ENCODE measurements at regions not wholly inside any gene's neighbourhood (a gene's known extent, or its start where the extent isn't known, plus 50 kb on each side); places are given as distances from the start of the nearest gene placed in this dataset.
"Not testable (repeated sequence)": the region's sequence is repeated elsewhere in the genome, so short reads cannot be mapped to it uniquely, and the experiment has no call there.

DNA sequence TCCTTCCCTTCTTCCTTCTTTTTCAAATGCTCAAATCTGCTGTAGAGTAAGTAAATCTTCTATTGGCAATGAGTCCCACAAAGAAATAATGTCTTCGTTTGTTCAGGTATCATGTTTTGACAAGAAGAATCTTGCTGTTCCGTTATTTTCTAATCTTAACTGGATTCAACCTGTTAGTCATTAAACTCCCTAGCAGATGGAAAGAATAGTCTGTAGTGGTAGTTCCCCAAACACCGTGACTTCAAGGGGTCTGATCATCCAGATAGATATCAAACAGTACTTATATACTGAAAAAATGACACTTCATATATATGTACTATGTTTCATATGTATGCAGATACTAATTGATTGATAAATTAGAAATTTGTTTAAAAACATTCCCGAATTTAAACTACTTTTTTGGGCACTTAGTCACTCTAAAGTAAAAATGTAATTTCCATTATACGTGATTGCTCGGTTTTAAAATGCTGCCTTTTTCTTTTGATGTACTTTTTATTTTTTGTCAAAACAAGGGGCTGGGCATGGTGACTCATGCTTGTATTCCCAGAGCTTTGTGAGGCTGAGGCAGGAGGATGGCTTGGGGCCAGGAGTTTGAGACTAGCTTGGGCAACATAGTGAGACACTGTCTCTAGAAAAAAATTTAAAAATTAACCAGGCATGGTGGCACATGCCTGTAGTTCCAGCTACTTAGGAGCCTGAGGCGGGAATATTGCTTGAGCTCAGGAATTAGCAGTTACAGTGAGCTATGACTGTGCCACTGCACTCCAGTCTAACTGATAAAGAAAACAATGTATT is 335.7 kb upstream of the SNX7 start:
- DNase-seq: no peak

DNA sequence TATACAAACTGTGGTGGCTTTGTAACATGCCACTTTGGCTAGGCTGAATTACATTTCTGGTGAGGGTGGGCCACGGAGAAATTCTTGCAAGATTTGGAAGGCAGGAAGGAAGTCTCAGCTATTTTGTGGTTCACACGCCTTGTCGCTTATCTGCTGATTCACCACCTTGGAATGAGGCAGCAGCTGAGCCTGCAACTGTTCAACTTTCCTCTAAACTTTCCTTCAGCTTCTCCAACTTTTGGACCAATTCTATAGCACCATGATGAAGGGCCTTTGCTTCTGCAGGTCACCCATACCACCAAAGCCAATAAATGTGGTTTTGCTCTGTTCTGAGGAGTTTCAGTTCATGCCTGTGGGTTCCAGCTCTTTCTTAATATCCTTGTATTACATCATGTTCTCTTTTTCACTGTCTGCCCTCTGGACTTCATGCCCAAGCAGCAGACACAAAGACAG is 337.6 kb upstream of the SNX7 start:
- DNase-seq: no peak

DNA sequence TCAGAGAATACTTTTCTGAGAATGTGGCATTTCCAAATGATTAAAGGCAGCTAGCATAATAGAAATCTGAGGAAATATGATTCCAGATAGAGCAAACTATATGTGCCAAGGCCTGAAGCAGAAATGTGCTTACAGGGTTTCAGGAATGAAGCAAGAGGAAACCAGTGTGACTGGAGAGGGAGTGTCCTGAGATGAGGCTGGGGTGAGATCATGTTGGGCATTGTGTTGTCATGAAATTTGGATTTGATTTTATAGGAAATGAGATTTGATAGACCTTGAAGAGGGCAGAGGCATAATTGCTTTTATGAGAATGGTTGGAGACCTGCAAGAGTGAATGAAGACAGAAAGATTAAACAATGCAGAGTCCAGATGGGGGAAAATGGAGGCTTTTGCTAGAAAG is 338.1 kb upstream of the SNX7 start:
- no peak for DNase-seq

DNA sequence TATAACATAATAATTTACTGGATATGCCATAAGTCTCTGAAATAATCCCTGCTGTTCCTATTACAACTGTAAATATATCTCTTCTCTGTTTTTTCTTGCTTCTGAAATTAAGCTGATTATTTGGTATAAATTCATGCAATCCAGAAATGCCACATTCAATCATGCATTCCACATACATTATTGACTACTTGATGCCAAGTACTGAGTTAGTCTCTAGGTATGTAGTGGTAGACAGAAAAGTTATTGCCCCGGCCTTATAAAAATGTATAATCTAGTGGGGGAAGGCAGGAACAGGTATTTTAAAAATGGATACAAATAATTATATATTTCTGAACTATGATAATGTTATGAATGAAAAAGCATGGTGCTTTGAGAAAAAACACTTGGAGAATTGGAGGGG is 338.6 kb upstream of the SNX7 start:
- no peak for DNase-seq

DNA sequence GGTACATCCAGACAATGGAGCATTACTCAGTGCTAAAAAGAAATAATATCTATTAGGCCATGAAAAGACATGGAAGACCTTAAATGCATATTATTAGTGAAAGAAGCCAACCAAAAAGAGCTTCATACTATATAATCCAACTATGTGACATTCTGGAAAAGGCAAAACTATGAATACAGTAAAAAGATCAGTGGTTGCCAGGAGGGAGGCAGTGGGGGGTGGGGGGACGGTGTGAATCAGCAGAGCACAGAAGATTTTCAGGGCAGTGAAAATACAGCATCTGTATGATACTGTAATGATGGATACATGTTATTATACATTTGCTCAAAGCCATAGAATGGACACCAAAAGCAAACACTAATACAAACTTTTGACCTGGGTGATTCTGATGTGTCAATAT is 339.4 kb upstream of the SNX7 start:
- no peak for DNase-seq

DNA sequence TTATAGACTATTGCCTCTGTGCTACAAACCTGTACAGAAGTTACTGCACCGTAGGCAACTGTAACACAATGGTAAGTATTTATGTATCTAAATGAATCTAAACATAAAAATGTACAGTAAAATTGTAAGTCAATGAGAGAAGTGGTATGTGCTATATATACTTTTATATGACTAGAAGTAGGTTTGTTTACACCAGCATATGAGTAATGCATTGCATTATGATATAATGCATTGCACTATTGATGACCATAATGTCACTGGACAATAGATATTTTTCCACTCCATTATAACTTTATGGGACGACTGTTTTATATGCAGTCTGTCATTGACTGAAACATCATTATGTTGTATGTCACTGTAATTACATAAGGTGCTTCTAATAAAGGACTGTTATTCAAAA is 340.3 kb upstream of the SNX7 start:
- no peak for DNase-seq

DNA sequence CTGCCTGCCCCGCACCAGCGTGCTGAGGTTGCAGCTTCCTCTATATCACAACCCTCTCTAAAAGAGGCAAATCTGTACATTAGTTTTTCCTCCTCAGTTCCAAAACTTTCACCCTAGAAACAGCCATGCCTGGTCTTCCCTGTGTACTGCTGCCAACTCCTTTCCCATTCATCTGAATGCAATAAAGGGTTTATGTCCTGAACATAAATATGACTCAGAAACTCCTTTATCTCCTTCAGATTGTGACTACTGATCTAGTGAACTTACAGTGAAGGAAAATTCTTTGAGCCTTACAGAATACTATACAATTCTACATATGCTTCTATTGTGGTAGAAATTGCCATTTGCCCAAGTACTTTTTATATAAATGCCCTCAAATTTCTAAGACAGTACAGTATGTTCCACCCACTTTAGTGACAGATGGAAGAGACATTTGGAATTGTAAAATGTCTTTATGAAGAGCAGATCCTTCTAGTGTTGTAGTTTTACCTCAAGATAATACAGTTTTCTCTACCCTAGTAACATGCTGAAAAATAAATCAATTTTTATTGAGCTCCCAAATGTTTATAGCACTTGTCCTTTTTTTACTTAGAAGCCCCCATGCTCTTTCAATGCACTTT is 345.1 kb upstream of the SNX7 start:
- no peak for DNase-seq

DNA sequence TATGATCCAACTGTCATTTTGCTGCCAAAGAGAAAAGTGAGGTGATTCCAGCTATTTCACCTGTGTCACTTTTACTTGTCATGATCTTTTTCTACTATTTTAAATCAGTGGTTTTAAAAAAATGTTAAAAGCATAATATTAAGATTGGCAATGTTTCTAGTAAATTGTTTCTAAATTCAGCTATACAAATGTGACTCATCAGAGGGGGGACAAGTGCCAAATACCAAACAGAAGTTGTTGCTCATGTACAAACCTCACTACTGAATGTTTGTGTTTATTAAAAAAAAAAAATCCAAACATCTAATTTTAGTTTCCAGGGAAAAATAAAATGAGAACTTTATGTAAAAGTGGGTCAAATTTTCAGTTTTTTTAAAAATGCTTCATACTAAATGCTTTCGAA is 346.2 kb upstream of the SNX7 start:
- no peak for DNase-seq

DNA sequence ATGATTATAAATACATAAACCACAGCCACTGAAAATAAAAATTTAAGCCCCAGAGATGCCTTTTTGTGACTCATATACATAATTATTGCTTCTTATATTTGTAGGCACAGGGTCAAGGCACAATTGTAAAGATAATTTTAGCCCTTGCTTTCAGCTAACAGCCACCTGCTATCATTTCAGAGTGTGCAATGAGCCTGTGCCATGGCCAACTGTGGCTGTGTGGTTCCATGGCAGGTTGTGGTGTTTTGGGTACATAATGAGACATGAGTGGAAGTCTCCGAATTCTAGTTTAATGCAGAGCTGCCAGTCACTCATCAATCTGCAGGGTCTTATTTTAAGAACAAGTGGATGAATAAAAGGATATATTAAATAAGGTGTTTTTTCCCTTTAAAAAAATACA is 346.9 kb upstream of the SNX7 start:
- DNase-seq: no peak

DNA sequence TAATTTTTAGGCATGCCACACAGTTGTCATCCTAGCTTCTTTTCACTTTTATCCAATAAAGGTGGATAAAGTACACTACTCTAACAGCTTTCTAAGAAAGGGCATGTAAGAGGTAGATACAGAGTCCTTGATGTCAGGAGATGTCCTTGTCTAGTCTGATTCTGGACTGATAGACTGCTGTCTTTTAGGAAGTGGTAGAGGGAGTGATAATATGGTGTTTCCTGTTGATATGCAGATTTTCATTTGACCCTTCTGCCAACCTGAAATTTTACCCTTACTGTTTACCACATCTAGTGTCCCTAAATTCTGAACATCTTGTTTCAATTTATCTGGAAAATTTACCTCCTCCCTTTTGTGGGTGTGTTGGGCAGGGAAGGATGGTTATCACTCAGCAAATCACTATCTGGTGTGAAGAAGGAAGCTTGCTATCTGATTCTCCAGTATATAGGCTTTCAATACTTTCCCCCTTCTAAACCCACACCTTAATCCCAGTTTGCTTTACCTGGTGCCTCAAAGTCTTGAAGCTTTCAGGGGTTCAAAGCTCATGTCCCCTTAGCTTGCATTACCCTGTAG is 354.9 kb upstream of the SNX7 start:
- no peak for DNase-seq

DNA sequence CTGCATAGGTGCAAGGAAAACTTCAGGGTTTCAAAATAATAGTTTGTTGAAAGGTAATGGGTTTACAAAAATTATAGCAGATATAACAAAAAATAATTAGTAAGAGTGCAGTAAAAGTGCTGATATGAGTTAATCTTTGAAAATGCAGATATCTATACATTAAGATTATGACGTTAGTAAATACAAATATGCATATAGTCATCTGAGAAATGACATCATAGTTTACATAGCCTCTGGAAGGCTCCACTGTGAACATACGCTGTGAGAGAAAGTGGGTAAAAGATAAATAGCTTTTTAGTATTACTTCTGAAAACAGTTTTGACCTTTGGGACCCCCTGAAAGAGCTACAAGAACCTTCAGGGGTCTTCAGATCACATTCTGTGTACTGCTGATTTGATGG is 356.2 kb upstream of the SNX7 start:
- no peak for DNase-seq

DNA sequence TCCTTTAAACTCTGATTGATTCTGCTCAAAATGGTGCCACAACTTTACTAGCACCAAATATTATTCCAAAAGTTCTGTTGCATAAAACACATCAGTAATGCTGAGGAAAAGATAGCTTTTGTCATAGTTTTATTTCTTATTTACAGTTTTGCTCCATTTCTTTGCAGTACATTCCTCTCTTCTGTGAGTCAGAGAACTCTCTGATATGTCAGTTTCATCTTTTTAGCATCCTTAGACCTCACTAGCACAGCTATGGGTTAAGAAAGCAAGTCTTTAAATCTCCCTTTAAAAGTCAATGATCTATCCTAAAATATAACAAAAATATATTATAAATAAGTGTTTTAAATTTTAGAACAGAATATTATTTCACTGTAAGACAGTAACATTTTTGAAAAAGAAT is 356.6 kb upstream of the SNX7 start:
- DNase-seq: no peak

DNA sequence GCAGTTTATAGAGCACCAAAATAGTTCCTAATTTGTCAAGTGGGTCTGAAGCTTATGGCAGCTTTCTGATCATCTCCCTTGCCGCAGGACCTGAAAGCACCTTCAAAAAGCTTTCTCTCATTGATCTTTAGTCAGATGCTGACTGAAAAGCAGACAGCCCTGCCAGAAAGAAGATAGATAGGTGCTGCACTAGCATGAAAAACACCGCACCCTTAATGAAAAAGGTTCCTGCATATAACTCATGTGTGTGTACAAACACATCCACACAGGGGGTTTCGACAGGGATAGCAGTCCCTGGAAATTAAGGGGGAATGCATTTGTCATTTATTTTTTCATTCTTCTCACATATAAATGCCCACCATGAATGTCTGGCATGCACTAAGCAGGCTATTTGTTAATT is 361.7 kb upstream of the SNX7 start:
- DNase-seq: peak; percentile 14

DNA sequence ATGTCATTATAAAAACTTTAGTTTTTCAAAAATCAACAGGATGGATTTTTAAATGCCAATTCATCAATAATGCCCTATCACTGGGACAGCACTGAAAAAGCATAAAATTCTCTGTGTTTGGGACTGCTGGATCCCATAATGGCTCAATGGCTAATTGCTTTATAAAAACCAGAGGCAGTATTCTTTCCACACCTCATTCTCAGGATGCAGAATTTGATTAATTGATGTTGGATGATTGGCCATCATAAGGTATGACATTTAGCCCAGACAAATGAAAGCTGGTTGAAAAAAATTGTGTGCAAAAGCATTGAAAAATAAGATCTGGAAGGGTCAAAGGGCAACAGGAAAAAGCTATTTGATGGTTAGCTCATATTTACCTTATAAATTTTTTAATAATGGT is 362.2 kb upstream of the SNX7 start:
- no peak for DNase-seq

DNA sequence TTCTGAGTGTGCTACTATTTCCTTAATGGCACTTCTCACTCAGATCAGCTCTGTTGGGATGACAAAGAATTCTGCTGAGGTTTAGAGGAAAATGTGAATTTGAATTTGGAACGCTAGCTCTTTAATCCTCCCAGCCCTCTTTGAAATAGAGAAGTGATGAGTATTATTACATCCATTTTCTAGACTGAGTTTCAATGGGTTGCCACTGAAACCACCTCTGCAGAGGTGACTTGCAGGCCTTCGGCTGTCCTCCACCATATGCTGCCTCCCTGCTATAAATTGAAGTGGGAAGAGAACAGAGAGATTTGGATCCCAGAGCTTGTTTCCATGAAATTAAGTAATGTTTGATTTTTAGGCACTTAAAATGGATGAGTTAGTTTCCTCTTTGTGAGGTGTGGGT is 363.2 kb upstream of the SNX7 start:
- no peak for DNase-seq

DNA sequence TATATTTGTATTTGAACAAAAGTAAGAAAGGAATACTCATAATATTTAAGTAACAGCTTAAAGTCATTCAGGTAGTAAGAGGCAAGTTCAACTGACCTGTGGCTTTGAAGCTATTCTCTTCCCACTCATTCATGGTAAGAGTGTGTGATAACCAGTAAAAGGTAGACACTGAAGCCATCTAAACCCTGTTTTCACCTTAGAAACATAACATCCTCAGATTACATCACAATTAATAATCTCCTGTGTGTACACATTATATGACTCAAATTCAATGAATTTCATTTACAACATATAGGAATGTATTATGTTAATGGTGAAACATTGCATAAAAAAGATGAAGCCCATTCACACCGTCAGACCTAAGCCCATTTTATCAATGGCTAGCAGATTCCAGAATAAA is 364.8 kb upstream of the SNX7 start:
- no peak for DNase-seq

DNA sequence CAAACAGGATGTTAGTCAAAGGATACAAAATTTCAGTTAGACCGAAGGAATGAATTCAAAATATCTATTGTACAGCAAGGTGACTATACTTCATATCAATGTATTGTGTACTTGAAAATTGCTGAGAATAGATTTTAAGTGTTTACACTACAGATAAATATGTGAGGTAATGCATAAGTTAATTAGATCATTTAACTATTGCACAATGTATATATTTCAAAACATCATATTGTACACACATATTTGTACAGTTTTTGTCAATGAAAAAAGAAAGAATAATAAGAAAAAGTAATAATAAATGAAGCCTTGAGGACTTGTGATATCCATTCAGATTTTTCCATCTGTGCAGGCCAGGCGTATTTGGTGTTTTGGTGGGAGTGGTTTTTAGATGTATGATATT is 367.4 kb upstream of the SNX7 start:
- DNase-seq: no peak

DNA sequence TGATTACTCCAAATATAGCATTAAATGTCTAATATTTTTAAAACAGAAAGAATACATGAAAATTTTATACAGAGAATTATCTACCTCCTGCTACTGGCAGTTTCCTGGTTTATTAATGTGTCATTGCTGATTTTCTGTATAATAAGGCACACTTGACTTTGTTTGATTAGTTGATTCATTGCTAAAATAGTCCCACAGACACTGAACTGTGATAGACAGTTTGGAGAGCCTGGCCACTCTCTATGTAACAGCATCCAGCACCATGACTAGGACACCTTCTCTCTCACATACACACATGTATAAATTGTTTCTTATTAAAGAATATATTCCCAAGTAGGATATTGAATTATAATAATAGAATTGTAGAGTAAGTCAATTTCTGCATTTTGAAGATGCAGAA is 368.5 kb upstream of the SNX7 start:
- DNase-seq: no peak

DNA sequence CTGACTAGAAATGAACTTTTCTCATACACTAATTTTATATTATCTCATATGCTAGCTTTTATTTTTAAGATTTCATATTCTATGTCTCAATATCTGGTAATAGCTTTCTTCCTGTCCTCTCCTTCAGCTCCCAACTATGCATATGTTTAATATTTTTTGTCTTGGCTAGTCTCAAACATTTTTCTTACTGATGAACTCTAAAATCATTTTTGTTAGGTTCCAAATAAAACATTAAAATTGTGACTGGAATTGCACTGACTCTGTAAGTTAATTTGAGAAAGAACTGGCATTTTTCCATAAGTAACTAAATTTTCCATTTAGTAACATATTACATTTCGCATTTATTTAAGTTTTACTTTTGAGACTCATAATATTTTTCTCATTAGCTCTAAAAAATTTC is 368.5 kb upstream of the DPYD start:
- no peak for DNase-seq

DNA sequence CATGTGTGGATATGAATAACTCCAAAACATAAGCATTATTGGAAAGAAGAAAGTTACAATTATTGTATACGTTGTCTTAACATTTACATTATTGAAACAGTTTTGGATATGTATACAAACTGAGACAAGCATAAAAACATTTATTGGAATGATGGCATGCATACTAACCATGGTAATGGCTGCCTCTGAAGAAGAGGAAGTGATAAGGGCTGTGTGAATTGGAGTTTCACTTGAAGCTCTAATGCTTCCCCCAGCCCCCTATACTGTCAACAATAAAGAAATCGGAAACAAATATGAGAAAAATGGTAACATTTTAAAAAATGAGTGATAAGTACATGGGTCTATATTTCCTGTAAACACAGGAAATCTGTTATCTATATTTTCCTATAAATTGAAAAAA is 367.7 kb upstream of the DPYD start:
- no peak for DNase-seq

DNA sequence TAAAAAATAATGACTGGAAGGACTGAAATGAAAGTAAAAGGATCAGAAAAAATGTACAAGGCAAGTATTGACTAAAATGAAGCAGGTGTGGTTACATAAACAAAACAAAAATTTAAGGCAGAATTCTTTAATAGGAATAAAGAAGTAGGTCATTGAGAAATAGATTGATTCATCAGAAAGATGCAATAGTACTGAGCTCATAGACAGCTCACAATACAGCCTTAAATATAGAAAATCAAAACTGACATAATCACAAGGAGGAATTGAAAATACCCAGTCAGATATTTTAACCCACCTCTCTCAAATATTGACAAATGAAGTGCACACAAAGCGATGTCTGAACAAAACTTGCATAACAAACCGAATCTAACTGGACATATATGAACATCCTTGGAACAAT is 366.8 kb upstream of the DPYD start:
- no peak for DNase-seq

DNA sequence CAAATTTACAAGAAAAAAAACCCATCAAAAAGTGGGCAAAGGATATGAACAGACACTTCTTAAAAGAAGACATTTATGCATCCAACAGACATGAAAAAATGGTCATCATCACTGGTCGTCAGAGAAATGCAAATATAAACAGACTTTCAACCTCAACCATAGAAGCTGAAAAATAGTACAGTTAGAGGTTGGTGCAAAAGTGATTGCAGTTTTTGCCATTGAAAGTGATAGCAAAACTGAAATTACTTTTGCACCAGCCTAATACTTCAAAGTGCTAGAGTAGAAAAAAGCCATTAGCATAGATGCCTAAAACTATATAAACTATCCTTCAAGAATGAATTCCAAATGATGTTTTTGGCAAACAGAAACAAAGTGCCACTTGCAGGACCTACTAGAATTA is 365.8 kb upstream of the DPYD start:
- no peak for DNase-seq

DNA sequence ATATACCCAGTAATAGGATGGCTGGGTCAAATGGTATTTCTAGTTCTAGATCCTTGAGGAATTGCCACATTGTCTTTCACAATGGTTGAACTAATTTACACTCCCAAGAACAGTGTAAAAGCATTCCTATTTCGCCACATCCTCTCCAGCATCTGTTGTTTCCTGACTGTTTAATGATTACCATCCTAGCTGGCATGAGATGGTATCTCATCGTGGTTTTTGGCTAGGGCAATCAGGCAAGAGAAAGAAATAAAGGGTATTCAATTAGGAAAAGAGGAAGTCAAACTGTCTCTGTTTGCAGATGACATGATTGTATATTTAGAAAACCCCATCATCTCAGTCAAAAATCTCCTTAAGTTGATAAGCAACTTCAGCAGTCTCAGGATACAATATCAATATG is 364.5 kb upstream of the DPYD start:
- not testable (repeated sequence) for DNase-seq

DNA sequence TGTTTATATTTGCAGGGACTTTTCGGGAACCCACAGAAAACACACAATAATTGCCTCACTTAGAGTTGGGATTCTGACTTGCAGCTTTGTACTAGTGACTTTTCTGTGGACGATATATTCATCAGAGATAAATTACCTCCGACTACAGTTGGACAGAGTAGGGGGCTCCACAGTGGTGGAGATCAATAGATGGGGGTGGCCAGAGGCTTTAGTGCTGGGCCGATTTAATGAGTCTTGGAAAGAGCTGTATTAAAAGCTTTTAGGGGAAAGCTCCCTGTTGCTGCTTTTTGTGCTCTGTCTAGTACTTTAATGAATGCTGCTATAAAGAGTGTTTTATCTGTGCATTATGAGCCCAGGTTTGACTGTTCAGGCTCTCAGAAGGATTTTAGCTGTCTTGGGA is 359.2 kb upstream of the DPYD start:
- DNase-seq: no peak

DNA sequence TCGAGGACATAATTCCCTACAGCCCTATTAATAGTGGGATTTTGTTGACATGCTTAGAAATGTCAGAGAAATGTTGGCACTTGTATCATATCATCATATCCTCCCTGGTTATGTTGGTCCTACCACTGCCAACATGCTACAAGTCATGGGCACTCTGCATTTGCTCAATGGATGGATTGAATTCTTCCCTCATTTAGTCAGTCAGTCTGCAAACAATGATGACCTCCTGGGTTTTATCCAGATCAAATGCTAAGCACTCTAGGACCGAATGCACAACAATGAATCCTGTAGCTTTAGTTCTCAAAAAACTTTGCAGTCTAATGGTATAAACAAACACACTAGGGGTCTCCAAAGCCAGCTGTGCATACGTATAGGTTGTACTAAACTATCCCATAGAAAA is 357.2 kb upstream of the DPYD start:
- no peak for DNase-seq

All from retina (tissue), 1 donor.